BLaER1 (cell line): ENCODE measurements at regions not wholly inside any gene's neighbourhood (a gene's known extent, or its start where the extent isn't known, plus 50 kb on each side); places are given as distances from the start of the nearest gene placed in this dataset.

Experiments
- H3K27ac ChIP-seq: shearing (Covaris generic); formaldehyde crosslinking; 2 replicates; pipeline ENCODE4 v1.8.1; 2022
- H3K27me3 ChIP-seq: shearing (Covaris generic); formaldehyde crosslinking; 2 replicates; pipeline ENCODE4 v1.8.1; 2022
- H3K36me3 ChIP-seq: shearing (Covaris generic); formaldehyde crosslinking; 2 replicates; pipeline ENCODE4 v1.8.1; 2022
- H3K4me1 ChIP-seq: shearing (Covaris generic); formaldehyde crosslinking; 2 replicates; pipeline ENCODE4 v1.8.1; 2022
- H3K4me2 ChIP-seq: shearing (Covaris generic); formaldehyde crosslinking; 2 replicates; pipeline ENCODE4 v1.8.1; 2022
- H3K4me3 ChIP-seq: shearing (Covaris generic); formaldehyde crosslinking; 2 replicates; pipeline ENCODE4 v1.8.1; 2022
- H3K9ac ChIP-seq: shearing (Covaris generic); formaldehyde crosslinking; 2 replicates; pipeline ENCODE4 v1.8.1; 2022
- H3K9me3 ChIP-seq: shearing (Covaris generic); formaldehyde crosslinking; 2 replicates; pipeline ENCODE4 v1.8.1; 2022
- H4K20me1 ChIP-seq: shearing (Covaris generic); formaldehyde crosslinking; 2 replicates; pipeline ENCODE4 v1.8.1; 2022
- Cebpa-rat ChIP-seq: shearing (Covaris generic); IDR thresholded peaks from 2 replicates; pipeline ENCODE4 v1.8.1; 2022

- Histone ChIP-seq H3K4me1 (no peaks in the 10 kb centered on the region), H3K4me2 (no peak overlapping the region), H3K9me3 (no peaks in the 10 kb centered on the region; the same call in 1 of the 2 replicates), H3K4me3 (no peak overlapping the region), H4K20me1 (no peaks in the 10 kb centered on the region), H3K27me3 (no peaks in the 10 kb centered on the region), H3K36me3 (no peaks in the 10 kb centered on the region), H3K27ac (no peak overlapping the region), H3K9ac (no peak overlapping the region)
- no peak for TF ChIP-seq Cebpa-rat
Observed at GRCh38 chr2:18342901-18343300, 217.6 kb downstream of the RDH14 start.

DNA sequence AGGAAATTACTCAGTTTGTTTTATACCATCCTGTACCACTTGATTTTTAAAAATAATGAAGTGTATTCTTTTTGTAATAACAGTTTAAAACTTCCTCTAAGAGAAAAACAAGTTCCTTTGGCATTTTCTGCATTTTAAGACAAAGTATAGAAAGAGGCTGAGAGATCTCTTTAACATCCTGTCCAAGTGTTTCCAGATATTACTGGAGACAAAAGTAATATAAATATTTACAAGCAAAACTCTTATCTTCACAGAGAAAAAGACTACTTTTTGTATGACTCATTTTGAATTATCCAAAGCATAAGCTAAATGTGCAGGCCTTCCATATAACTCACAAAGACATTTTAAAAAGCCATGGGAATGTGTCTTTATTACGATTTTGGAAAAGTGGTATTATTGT lies 221.1 kb downstream of the RDH14 start:
- no peak overlapping the region for H3K27ac ChIP-seq
- no peaks in the 10 kb centered on the region for H3K27me3 ChIP-seq
- no peaks in the 10 kb centered on the region for H3K36me3 ChIP-seq
- no peaks in the 10 kb centered on the region for H3K4me1 ChIP-seq
- no peak overlapping the region for H3K4me2 ChIP-seq
- H4K20me1 ChIP-seq, result no peaks in the 10 kb centered on the region
- no peak overlapping the region for H3K9ac ChIP-seq
- TF ChIP-seq Cebpa-rat, result no peak
- no peak overlapping the region for H3K4me3 ChIP-seq
- H3K9me3 ChIP-seq, result no peaks in the 10 kb centered on the region; the same call in 1 of the 2 replicates

- no peaks in the 10 kb centered on the region for H3K27me3 ChIP-seq
- TF ChIP-seq Cebpa-rat, result no peak
- H3K9ac ChIP-seq, result no peak overlapping the region
- no peak overlapping the region for H3K27ac ChIP-seq
- peaks cover 4% of the 10 kb centered on the region for H3K9me3 ChIP-seq
- H3K4me1 ChIP-seq, result no peaks in the 10 kb centered on the region
- H3K4me3 ChIP-seq, result no peak overlapping the region
- no peak overlapping the region for H3K4me2 ChIP-seq
- no peaks in the 10 kb centered on the region for H3K36me3 ChIP-seq
- no peaks in the 10 kb centered on the region for H4K20me1 ChIP-seq
Observed at GRCh38 chr2:18336975-18337374, 223.5 kb downstream of the RDH14 start.

- TF ChIP-seq Cebpa-rat, result no peak
- Histone ChIP-seq H3K36me3 (no peaks in the 10 kb centered on the region), H3K4me1 (no peaks in the 10 kb centered on the region), H4K20me1 (no peaks in the 10 kb centered on the region), H3K9me3 (peaks cover 7% of the 10 kb centered on the region; the same call in 1 of the 2 replicates), H3K4me2 (no peak overlapping the region), H3K27me3 (no peaks in the 10 kb centered on the region), H3K27ac (no peak overlapping the region), H3K9ac (no peak overlapping the region), H3K4me3 (no peak overlapping the region)
Observed at GRCh38 chr2:18332477-18332876, 228.0 kb downstream of the RDH14 start.

- Histone ChIP-seq H3K9ac (no peak overlapping the region), H3K4me2 (no peak overlapping the region), H4K20me1 (no peaks in the 10 kb centered on the region), H3K36me3 (no peaks in the 10 kb centered on the region), H3K4me3 (no peak overlapping the region), H3K27ac (no peak overlapping the region), H3K9me3 (no peaks in the 10 kb centered on the region), H3K4me1 (no peaks in the 10 kb centered on the region), H3K27me3 (no peaks in the 10 kb centered on the region)
- TF ChIP-seq Cebpa-rat, result no peak
Observed at GRCh38 chr2:18325118-18325517, 235.3 kb downstream of the RDH14 start.

GRCh38 chr2:18319987-18320386 lies 240.5 kb downstream of the RDH14 start:
- Histone ChIP-seq H3K4me3 (no peak overlapping the region), H3K9ac (no peak overlapping the region), H3K9me3 (no peaks in the 10 kb centered on the region), H3K4me1 (no peaks in the 10 kb centered on the region), H3K4me2 (no peak overlapping the region), H4K20me1 (no peaks in the 10 kb centered on the region), H3K27me3 (no peaks in the 10 kb centered on the region), H3K27ac (no peak overlapping the region), H3K36me3 (no peaks in the 10 kb centered on the region)
- no peak for TF ChIP-seq Cebpa-rat

DNA sequence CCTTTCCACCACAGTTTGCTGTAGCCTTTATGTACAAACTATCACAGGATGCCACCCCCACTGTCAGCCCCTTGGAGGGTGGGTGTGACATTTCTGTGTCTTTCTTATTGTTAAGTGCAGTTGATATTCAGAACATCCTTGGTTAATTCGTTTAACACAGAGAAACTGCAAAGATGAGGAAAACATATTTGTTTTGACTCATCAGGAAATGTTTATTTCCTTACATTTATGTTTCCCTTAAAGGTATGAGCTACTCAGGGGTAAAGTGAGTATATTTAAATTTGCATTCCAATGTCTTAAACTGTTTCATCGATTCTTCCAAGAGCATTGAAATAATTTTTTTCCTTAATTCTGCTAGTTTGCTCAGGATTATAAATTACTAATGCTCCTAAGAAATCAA lies 243.4 kb downstream of the RDH14 start:
- Histone ChIP-seq H3K4me3 (no peak overlapping the region), H3K27ac (no peak overlapping the region), H3K4me2 (no peak overlapping the region), H4K20me1 (no peaks in the 10 kb centered on the region), H3K9me3 (no peaks in the 10 kb centered on the region), H3K27me3 (no peaks in the 10 kb centered on the region), H3K36me3 (no peaks in the 10 kb centered on the region), H3K4me1 (no peaks in the 10 kb centered on the region), H3K9ac (no peak overlapping the region)
- TF ChIP-seq Cebpa-rat, result no peak

DNA sequence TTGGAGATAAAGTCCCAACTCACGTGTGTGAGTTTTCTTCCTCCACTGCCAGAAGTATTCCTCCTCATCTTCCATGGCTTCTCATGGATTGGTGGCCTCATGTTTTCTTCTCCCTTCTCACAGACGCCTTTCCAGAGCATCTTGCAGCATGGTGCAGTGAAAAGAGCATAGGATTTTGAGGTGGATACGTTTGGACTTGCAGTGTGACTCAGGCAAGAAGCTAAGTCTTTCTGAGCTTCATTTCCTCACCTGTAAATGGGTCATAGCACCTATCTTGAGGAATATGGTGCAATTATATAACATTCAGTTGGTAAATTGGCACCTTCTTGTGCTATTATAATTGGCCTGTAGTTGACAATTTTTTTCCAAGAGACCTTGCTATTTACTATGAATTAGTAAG lies 247.6 kb downstream of the RDH14 start:
- no peak overlapping the region for H3K4me2 ChIP-seq
- no peaks in the 10 kb centered on the region for H4K20me1 ChIP-seq
- no peak for TF ChIP-seq Cebpa-rat
- H3K4me3 ChIP-seq, result no peak overlapping the region
- no peaks in the 10 kb centered on the region for H3K27me3 ChIP-seq
- H3K36me3 ChIP-seq, result no peaks in the 10 kb centered on the region
- no peaks in the 10 kb centered on the region for H3K9me3 ChIP-seq
- no peaks in the 10 kb centered on the region for H3K4me1 ChIP-seq
- no peak overlapping the region for H3K27ac ChIP-seq
- no peak overlapping the region for H3K9ac ChIP-seq

- Histone ChIP-seq H4K20me1 (no peaks in the 10 kb centered on the region), H3K4me2 (no peak overlapping the region), H3K9me3 (no peaks in the 10 kb centered on the region), H3K9ac (no peak overlapping the region), H3K27ac (no peak overlapping the region), H3K27me3 (no peaks in the 10 kb centered on the region), H3K36me3 (no peaks in the 10 kb centered on the region), H3K4me1 (no peaks in the 10 kb centered on the region), H3K4me3 (no peak overlapping the region)
- no peak for TF ChIP-seq Cebpa-rat
Observed at GRCh38 chr2:18311420-18312195, 248.8 kb downstream of the RDH14 start.

GRCh38 chr2:18309627-18310026 lies 250.8 kb downstream of the RDH14 start:
- H3K9ac ChIP-seq, result no peak overlapping the region
- H4K20me1 ChIP-seq, result no peaks in the 10 kb centered on the region
- H3K27ac ChIP-seq, result no peak overlapping the region
- TF ChIP-seq Cebpa-rat, result no peak
- H3K4me1 ChIP-seq, result no peaks in the 10 kb centered on the region
- H3K4me2 ChIP-seq, result no peak overlapping the region
- no peaks in the 10 kb centered on the region for H3K9me3 ChIP-seq
- H3K4me3 ChIP-seq, result no peak overlapping the region
- H3K36me3 ChIP-seq, result no peaks in the 10 kb centered on the region
- no peaks in the 10 kb centered on the region for H3K27me3 ChIP-seq

GRCh38 chr2:18309188-18309587 lies 251.3 kb downstream of the RDH14 start:
- Histone ChIP-seq H3K27ac (no peak overlapping the region), H3K4me2 (no peak overlapping the region), H3K9me3 (no peaks in the 10 kb centered on the region), H3K27me3 (no peaks in the 10 kb centered on the region), H3K4me3 (no peak overlapping the region), H3K36me3 (no peaks in the 10 kb centered on the region), H4K20me1 (no peaks in the 10 kb centered on the region), H3K9ac (no peak overlapping the region), H3K4me1 (no peaks in the 10 kb centered on the region)
- no peak for TF ChIP-seq Cebpa-rat
